GM18511 (cell line): ENCODE measurements at regions not wholly inside any gene's neighbourhood (a gene's known extent, or its start where the extent isn't known, plus 50 kb on each side); places are given as distances from the start of the nearest gene placed in this dataset.
"Not testable (repeated sequence)": the region's sequence is repeated elsewhere in the genome, so short reads cannot be mapped to it uniquely, and the experiment has no call there.

Experiments used
- ATAC-seq: cut with Tn5 transposase; IDR thresholded peaks from one replicate; pipeline ENCODE4 v1.9.1; 2021; ENCODE audit warnings: mild to moderate bottlenecking, moderate library complexity; ENCODE audit not compliant: unreplicated experiment

DNA sequence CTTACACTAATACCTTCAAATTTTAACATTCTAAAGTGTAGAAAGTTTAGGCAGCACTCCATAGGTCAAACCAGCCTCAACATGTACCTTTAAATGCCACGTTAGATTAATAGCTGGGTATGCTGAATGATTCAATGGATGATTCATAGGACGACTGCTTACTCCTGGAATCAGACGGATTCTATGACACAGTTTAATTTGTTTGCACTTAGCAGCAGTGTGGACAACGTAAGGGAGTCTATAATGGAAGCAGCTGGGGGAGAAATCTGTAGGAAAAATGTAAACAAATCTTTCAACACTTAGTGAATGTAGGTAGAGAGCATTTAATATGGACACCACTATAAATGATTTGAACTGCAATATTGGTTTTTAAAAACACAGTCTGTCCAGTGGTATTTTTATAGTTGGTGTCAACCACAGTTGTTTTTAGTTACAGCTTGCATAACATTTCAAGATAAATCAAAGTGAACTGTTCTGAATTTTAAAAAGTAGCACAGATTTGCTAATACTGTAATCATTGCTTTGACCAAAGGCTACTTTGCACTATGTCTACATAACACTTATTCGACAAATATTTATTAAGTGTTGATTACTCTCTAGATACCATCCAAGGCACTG, 701.5 kb upstream of the MEF2C start:
- ATAC-seq = no peak

DNA sequence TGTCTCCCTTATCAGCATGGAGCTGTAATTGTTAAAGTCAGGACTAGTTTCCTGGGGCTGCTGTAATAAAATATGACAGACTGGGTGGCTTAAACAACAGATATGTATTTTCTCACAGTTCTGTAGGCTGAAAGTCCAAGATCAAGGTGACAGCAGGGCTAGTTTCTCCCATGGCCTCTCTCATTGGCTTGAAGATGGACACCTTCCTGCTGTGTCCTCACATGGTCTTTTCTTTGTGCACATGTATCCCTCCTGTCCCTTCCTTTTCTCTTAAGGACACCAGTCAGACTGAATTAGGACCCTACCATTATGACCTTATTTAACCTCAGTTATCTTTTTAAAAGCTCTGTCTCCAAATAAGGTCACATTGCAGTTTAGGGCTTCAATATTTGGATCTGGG, 700.5 kb upstream of the MEF2C start:
- no peak for ATAC-seq

DNA sequence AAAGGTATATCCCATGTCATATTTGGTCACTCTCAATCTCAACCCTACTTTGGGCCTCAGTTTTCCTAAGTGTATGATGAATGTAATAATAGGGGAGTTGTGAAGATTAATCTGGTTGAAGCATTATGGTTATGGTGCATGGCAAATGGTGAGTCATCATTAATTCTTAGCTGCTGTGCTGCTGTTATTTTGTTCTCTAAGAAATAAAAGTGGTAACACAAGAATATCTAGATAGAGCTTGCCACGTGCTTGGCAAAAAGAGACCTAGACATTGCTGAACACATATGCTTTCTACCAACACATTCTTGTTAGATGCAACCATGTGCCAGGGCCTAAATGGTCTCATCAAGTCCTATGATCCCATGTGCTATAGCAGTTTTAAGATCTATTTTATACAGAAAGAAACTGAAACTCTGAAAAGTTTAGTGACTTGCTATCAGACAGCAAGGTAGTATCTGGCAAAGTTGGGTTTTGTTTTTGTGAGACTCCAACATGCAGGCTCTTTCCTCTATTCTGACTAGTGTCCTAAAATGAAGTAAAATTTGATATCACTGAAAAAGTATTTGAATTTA, 699.9 kb upstream of the MEF2C start:
- ATAC-seq = no peak

DNA sequence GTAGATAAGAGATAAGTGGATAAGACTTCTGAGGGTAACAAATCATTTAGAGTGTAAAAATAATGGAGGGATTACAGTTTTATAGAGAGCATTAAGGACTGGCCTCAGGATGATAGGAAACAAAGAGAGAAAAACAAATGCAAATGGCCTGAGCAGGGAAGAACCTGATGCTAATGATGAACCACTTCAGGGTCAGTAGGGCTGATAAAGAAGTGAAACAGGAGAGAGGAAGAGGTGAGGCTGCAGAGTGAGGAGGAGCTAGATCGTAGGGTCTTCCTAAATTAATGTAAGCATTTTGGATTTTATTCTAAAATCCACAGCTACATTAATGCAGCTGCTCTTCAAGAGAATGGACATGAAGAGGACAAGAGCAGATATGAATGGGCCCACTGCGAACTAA, 698.0 kb upstream of the MEF2C start:
- ATAC-seq = no peak

DNA sequence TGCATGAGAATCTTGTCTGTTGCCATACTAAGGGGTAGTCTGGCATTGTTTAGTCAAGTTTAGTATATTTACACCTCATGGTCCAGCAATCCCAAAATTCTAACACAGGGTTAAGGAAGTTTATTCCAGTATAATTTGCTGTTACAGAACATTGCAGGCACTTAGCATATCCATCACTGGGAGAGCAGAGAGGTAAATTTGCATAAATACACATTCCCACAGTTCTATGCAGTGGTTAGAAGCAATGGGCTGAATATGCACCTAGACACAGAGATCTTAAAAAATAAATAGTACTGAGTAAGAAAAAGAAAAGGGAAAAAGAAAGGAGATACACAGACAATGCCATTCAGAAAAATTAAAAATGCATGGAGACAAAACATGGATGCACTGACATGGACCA, 692.3 kb upstream of the MEF2C start:
- ATAC-seq = no peak

DNA sequence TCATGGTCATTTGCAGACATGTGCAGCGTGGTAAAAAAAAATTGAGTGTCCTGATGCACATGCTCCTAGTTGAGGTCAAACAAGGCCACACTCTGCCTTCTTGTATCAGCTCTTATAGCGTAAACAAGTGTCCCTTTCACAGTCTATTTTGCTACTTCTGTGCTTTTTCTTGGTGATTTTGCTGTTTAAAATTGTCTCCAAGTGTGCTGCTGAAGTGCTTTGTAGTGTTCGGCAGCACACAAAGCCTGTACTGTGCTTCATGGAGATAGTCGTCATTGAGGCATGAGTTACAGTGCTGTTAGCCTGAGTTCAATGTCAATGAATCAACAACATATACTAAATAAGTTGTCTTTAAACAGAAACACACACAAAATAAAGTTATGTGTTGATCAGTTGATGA, 690.4 kb upstream of the MEF2C start:
- ATAC-seq = no peak

DNA sequence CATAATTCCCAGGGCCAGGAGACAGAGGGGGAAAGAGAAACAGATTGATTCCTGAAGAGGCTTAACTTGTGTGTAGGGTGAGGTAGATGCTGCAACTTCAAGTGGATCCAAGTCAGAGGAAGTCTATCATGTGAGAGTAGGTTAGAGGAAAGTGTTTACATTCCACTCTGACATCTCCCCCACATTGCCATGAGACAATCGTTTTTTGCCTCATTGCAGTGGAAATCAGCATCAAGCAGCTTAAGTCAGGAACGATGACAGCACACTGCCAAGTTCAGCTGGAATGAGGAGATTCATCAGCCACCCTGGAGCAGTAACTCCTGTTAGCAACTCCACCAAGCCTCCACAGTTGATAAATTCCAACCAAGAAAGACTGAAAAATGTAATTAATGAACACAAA, 689.7 kb upstream of the MEF2C start:
- ATAC-seq = no peak

DNA sequence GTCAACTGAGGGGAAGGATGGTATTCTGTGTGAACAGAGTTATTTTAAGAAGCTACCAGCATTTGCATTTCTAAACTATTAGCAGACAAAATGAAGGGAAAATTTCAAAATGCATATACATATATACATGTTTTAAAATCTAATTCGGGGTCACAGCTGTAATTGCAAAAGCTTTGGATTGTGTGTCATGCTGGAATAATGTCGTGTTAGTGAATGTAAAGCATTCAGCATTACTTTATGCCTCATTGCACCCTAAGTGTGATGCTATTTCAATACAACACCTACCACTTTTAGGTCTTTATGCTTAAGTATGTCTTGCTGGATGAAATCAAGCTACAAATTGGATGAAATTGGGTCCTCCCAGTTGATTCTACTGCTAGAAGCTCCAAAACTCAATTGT, 687.6 kb upstream of the MEF2C start:
- ATAC-seq = no peak

DNA sequence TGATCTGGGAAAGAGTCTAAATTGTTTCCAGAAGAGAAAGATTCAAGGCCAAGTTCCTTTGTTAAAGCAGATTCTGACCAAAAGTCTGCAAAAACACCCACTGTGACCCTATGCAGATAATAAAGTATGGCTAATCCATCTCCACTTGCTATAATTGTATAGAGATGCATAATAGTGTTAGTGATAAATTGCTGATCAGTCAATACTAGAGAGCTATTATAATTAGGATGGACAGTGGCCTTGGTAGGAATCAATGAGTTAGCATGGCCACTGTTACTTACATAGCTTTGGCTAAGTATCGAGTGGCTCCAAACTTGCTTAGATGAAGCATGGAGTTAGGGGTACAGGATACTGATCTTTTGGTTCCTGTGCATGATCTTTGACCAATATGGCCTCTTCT, 683.4 kb upstream of the MEF2C start:
- ATAC-seq = no peak

DNA sequence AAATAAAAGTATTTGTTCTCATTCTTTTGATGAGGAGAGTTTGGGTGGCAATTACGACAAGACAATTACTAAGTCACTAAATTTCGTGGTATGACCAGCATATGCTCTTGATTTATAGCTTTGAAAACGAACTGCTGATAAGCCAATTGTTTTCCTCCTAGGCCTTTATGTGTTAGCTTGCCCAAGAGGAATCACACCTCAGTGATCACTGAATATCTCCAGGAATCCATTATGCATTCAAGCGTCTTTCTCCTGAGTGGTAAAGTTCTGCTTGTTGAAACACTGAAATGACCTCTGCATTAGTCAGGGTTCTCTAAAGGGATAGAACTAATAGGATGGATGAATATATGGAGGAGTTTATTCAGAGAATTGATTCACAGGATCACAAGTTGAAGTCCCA, 677.7 kb upstream of the MEF2C start:
- ATAC-seq = no peak

DNA sequence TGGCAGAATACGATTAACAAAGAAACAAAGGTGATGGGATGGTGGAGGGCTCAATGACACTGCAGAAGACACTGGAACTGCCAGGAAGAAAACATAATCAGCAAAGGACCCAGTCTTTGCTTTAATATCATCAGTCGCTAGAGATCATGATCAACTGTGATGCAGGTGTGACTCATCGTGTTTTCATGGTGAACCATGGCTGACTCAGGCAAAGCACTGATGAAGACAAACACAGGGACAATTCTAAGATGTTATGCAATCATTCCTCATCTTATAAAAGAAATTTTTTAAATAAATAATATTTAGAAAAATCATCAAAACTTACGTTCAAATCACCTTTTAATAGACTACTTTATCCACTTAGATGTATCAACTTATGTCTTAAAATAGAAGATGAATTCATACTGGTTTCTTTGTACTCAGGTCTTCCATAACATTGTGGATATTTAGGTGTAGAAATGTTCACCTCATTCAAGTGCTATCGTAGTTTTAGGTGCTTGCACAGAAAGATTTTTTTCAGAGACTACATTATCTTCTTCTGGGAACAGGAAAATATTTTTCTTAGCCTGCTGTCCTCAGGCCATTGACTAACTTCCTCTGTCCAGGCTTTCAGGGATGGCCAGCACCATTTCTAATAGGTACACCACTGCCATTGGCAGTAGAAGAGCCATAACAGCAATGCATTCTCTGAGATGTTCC, 673.4 kb upstream of the MEF2C start:
- ATAC-seq = no peak

DNA sequence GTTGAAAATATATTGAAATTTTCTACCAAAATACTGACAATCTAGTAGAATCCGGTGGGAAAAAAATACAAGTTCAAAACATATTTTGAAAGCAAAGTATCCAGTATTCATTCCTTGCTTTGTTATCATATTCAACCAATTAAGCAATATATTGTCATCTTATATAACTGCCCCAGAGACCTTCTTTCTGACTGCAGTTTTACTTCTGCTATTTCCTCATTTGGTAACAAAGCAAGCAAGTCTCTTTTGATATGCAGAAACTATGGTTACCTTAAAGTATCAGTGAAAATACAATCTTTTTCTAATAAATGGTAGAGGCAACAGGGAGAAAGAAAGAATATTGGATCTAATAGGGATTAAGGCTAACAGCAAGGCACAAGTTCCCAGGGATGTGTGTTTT, 663.7 kb upstream of the MEF2C start:
- ATAC-seq = no peak

DNA sequence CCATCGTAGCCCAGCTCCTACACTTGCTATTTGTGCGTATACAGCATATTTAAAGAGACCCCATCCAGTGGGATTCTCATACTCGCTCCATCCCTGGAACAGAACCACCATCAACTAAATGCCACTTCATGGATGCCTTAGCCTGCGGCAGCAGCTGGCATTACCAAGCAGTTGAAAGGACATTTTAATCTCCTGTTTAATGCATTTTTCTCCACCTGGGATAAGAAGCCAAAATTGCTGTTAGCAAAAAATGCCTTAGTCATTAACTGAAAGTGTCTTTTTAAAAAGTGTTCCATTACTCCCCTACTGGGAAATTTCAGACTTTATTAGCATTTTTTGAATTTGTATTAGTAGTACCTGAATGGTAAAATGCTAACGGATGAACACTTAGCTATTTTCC, 662.6 kb upstream of the MEF2C start:
- ATAC-seq = no peak

DNA sequence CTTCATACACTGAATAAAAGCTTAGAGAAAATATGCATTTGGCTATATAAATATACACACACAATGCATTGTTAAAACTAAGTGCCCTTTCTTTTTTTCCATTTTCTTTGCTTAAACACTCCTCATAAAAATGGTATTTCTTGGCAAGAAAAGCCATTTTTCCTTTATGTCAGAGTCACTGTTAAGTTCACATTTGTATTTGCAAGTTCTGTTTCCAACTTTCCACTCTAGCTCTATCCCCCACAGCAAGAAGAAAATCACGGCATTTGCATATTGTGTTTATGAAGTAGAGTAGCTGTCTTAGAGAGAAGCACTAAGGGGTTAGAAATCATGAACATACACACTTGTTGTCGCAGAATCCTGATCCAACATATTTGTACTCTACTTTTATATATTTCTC, 662.1 kb upstream of the MEF2C start:
- no peak for ATAC-seq

DNA sequence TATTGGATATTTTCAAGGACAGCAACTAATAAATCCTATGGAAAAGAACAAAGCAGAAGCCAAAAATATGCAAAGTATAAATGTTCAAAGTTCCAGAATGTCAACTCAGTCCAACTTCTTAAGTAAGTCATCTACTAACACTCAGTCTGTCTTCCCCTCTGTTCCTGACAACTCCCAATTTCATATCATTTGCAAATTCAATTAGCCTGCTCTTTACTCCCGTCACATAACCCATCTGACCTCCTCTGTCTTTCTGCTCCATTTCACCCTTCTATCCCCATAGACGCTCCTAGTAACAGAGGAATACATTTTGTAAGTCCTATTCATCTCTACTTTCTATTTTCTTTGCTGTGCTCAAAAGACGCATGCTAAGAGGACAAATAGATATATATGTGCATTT, 659.8 kb upstream of the MEF2C start:
- ATAC-seq = no peak

DNA sequence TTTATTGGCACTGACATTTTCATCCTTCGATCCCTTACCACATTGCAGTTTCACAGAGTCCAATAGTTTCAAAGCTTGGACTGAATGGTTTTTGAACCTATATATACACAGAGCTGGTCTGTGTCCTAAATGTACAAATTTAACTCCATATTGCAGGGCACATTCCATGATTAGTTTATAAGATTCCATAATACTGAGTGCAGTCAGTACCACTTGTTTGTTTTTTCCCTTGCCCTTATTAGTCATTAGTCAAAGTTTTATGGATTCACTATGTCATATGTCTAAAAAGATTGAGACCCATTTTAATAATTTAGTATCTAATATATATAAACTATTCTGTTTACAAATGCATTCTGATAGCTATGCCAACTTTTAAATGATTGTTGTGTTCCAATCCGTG, 654.8 kb upstream of the MEF2C start:
- ATAC-seq = no peak

DNA sequence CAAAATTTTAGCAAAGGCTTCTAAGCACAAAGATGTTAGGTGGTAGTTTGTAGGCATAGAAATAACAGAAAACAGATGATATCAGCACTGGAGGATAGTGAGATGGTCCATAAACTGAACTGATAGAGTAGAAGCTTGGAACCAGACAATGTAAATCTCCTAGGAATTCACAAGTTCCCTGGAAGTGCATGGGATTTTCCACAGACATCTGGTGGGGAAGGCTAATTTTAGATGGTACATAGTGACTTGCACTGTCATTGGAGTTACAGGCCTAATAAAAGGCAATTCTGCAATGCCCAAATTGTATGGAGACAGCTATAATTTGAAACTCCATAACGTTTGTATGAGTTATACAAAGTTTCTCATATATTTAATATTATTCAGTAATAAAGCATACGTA, 653.0 kb upstream of the MEF2C start:
- no peak for ATAC-seq

DNA sequence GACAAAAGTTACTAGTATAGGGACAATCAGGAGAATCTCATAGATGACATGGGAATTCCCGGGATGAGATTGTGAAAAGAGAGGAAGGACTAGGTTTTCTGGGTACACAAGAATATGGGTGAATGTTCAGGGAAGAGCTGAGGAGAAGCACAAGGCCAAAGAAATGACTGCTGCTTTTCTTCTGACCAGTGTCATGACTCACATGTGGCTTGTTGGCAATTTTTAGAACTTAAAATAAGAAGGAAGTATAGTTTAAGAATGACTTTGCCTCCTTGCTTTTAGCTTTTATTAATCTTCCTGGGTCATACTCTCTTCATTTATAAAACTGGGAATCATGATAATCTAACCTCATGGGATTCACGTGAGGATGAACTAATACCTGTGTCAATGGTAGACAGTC, 652.4 kb upstream of the MEF2C start:
- ATAC-seq = no peak

DNA sequence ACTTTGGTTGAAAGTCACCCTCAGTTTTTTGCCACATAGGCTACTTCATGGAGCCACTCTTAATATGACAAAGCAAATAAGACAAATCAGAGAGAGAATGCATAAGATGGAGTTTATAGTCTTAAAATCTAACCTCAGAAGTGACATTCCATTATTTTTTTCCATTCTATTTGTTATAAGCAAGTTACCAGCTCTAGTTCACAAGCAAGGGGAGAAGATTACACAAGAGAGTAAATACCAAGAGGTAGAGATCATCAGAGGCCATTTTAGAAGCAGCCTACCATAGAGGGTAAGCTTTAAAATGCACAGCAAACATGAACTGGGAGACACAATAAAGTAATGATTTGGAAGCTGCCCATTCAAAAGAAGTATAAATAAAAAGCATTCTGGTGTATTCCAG, 651.3 kb upstream of the MEF2C start:
- ATAC-seq = no peak

DNA sequence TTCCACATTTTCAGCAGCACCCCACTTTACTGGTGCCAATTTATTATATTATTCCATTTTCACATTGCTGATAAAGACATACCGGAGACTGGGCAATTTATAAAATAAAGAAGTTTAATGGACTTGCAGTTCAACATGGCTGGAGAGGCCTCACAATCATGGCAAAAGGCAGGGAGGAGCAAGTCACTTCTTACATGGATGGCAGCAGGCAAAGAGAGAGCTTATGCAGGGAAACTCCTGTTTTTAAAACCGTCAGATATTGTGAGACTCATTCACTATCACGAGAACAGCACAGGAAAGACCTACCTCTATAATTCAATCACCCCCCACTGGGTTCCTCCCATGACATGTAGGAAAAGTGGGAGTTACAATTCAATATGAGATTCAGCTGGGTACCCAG, 641.8 kb upstream of the MEF2C start:
- no peak for ATAC-seq

DNA sequence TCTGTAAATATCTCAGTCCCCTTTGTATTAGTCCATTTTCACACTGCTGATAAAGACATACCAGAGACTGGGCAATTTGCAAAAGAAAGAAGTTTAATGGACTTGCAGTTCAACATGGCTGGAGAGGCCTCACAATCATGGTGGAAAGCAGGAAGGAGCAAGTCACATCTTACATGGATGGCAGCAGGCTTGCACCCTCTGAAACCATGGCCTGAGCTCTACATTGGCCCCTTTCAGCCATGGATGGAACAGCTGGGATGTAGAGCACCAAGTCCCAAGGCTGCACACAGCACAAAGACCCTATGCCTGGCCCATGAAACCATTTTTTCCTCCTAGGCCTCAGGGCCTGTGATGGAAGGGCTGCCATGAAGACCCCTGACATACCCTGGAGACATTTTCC, 640.9 kb upstream of the MEF2C start:
- ATAC-seq = not testable (repeated sequence)

DNA sequence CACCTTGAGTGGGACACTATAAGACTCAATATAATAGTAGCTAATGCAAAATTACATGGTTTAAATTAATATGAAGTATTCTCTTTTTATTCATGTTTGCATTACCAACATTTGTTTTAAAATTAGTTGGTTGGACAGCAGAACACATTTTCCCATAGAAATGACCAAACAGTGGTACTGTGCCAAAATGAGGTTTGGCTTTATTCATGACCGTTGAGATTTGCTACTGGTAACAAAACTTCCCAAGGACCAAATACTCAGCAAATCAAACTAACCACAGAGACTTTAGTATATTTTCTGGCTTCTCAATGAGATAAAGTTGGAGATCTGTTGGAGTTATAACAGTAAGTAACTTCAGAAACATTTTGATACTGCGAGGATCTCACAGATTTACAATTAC, 637.8 kb upstream of the MEF2C start:
- no peak for ATAC-seq
